ENCODE measurements at regions not wholly inside any gene's neighbourhood (a gene's known extent, or its start where the extent isn't known, plus 50 kb on each side); places are given as distances from the start of the nearest gene placed in this dataset.

- TF ChIP-seq CTCF (IDR thresholded peaks at IDR 0.05 in 2 of 3, conservative IDR thresholded peaks at IDR 0.05 in 1 of 3; ENCODE audit: control insufficient read depth in 2 of 3, extremely low read depth in 1 of 3, insufficient read depth in 1 of 3, low read depth in 3 of 3, low read length in 3 of 3) (no peak), STAT3 (IDR thresholded peaks at IDR 0.05; ENCODE audit: low read depth, low read length) (no peak), SPI1 (IDR thresholded peaks at IDR 0.05; ENCODE audit: borderline replicate concordance, insufficient read depth, low read depth, low read length) (no peak)
Measured at GRCh38 chr9:89810431-89810830, 205.6 kb downstream of the GADD45G start.
